ENCODE measurements at regions not wholly inside any gene's neighbourhood (a gene's known extent, or its start where the extent isn't known, plus 50 kb on each side); places are given as distances from the start of the nearest gene placed in this dataset.

GRCh38 chr12:40168001-40168400 is 56.8 kb upstream of the LRRK2 start:
- Histone ChIP-seq H3K4me2 (ENCODE audit: low read length) (no peak overlapping the region), H3K27ac (no peak overlapping the region), H3K9me3 (ENCODE audit: control insufficient read depth, low read length) (no peaks in the 10 kb centered on the region), H2AFZ (no peak overlapping the region), H3K27me3 (ENCODE audit: control insufficient read depth, insufficient read depth, low read length) (no peaks in the 10 kb centered on the region), H3K79me2 (no peaks in the 10 kb centered on the region), H3K4me1 (no peaks in the 10 kb centered on the region), H3K9ac (no peak overlapping the region), H3K36me3 (ENCODE audit: control insufficient read depth, insufficient read depth, low read length) (no peaks in the 10 kb centered on the region), H3K4me3 (ENCODE audit: low read depth, low read length) (no peak overlapping the region)
- TF ChIP-seq, protein P1, sequence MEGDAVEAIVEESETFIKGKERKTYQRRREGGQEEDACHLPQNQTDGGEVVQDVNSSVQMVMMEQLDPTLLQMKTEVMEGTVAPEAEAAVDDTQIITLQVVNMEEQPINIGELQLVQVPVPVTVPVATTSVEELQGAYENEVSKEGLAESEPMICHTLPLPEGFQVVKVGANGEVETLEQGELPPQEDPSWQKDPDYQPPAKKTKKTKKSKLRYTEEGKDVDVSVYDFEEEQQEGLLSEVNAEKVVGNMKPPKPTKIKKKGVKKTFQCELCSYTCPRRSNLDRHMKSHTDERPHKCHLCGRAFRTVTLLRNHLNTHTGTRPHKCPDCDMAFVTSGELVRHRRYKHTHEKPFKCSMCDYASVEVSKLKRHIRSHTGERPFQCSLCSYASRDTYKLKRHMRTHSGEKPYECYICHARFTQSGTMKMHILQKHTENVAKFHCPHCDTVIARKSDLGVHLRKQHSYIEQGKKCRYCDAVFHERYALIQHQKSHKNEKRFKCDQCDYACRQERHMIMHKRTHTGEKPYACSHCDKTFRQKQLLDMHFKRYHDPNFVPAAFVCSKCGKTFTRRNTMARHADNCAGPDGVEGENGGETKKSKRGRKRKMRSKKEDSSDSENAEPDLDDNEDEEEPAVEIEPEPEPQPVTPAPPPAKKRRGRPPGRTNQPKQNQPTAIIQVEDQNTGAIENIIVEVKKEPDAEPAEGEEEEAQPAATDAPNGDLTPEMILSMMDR (IDR thresholded peaks at IDR 0.05) = no peak

GRCh38 chr12:40165179-40165578 is 59.3 kb upstream of the SLC2A13 start:
- H3K27me3 ChIP-seq (ENCODE audit: control insufficient read depth, insufficient read depth, low read length) = no peaks in the 10 kb centered on the region
- no peak overlapping the region for H3K4me2 ChIP-seq (ENCODE audit: low read length)
- H3K4me3 ChIP-seq (ENCODE audit: low read depth, low read length) = no peak overlapping the region
- H3K79me2 ChIP-seq = no peaks in the 10 kb centered on the region
- TF ChIP-seq, protein P1 (IDR thresholded peaks at IDR 0.05) = no peak
- no peak overlapping the region for H3K9ac ChIP-seq
- no peaks in the 10 kb centered on the region for H3K4me1 ChIP-seq
- no peak overlapping the region for H2AFZ ChIP-seq
- H3K36me3 ChIP-seq (ENCODE audit: control insufficient read depth, insufficient read depth, low read length) = no peaks in the 10 kb centered on the region
- no peaks in the 10 kb centered on the region for H3K9me3 ChIP-seq (ENCODE audit: control insufficient read depth, low read length)
- H3K27ac ChIP-seq = no peak overlapping the region

GRCh38 chr12:40164034-40164433 is 58.2 kb upstream of the SLC2A13 start:
- no peak overlapping the region for H3K4me3 ChIP-seq (ENCODE audit: low read depth, low read length)
- no peak overlapping the region for H3K4me2 ChIP-seq (ENCODE audit: low read length)
- H2AFZ ChIP-seq = no peak overlapping the region
- TF ChIP-seq, protein P1 (IDR thresholded peaks at IDR 0.05) = no peak
- no peak overlapping the region for H3K9ac ChIP-seq
- H3K36me3 ChIP-seq (ENCODE audit: control insufficient read depth, insufficient read depth, low read length) = no peaks in the 10 kb centered on the region
- no peaks in the 10 kb centered on the region for H3K9me3 ChIP-seq (ENCODE audit: control insufficient read depth, low read length)
- H3K27ac ChIP-seq = no peak overlapping the region
- H3K4me1 ChIP-seq = peaks cover under 1% of the 10 kb centered on the region
- no peaks in the 10 kb centered on the region for H3K27me3 ChIP-seq (ENCODE audit: control insufficient read depth, insufficient read depth, low read length)
- H3K79me2 ChIP-seq = no peaks in the 10 kb centered on the region

- Histone ChIP-seq H3K4me2 (ENCODE audit: low read length) (no peak overlapping the region), H3K36me3 (ENCODE audit: control insufficient read depth, insufficient read depth, low read length) (no peaks in the 10 kb centered on the region), H3K9ac (no peak overlapping the region), H3K4me3 (ENCODE audit: low read depth, low read length) (no peak overlapping the region), H3K27ac (no peak overlapping the region), H2AFZ (no peak overlapping the region), H3K27me3 (ENCODE audit: control insufficient read depth, insufficient read depth, low read length) (no peaks in the 10 kb centered on the region), H3K9me3 (ENCODE audit: control insufficient read depth, low read length) (no peaks in the 10 kb centered on the region), H3K4me1 (peaks cover 6% of the 10 kb centered on the region), H3K79me2 (no peaks in the 10 kb centered on the region)
- TF ChIP-seq, protein P1 (IDR thresholded peaks at IDR 0.05) = no peak
Measured at GRCh38 chr12:40162033-40162432, 56.2 kb upstream of the SLC2A13 start.

DNA sequence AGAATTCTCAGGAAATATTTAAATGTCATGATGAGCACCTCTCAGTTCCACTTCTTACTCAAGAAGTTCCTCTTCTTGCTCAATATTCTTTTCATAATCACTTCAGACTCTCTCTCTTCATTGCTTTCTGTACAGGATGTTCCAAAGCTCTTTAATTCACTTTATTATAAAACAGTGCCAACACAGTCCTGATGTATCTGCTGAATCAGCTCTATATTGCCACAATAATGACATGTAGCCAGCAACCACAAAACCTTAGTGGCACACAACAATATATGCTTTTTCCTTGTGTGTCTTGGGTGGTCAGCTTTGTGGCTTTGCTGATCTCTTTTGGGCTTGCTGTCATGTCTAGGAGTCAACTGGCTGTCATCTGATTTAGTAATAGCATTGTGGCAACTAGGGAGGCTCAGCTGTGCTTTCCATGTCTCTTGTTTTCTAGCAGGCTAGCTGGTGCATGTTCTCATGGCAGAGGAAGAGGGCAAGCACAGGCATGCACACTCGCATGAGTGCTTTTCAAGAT is 52.8 kb upstream of the SLC2A13 start:
- H3K36me3 ChIP-seq (ENCODE audit: control insufficient read depth, insufficient read depth, low read length) = no peaks in the 10 kb centered on the region
- TF ChIP-seq, protein P1 (IDR thresholded peaks at IDR 0.05) = no peak
- H3K9me3 ChIP-seq (ENCODE audit: control insufficient read depth, low read length) = no peaks in the 10 kb centered on the region
- no peak overlapping the region for H3K4me2 ChIP-seq (ENCODE audit: low read length)
- H3K4me1 ChIP-seq = peaks cover 21% of the 10 kb centered on the region
- H3K9ac ChIP-seq = no peak overlapping the region
- no peak overlapping the region for H3K4me3 ChIP-seq (ENCODE audit: low read depth, low read length)
- H2AFZ ChIP-seq = peak overlapping the region; percentile 42
- no peak overlapping the region for H3K27ac ChIP-seq
- H3K79me2 ChIP-seq = no peaks in the 10 kb centered on the region
- no peaks in the 10 kb centered on the region for H3K27me3 ChIP-seq (ENCODE audit: control insufficient read depth, insufficient read depth, low read length)
